ENCODE measurements at regions not wholly inside any gene's neighbourhood (a gene's known extent, or its start where the extent isn't known, plus 50 kb on each side); places are given as distances from the start of the nearest gene placed in this dataset.

- TF ChIP-seq CTCF (conservative IDR thresholded peaks at IDR 0.05): no peak
- TF ChIP-seq EZH2 (IDR thresholded peaks at IDR 0.05; ENCODE audit: low read depth): no peak
Observed at GRCh38 chr13:47475441-47475948, 525.6 kb downstream of the SUCLA2 start.

Measured in PC-9 (cell line).